GM23338 (cell line): ENCODE measurements at regions not wholly inside any gene's neighbourhood (a gene's known extent, or its start where the extent isn't known, plus 50 kb on each side); places are given as distances from the start of the nearest gene placed in this dataset.

Source experiments
- CREB1 ChIP-seq: fragments of 250-450 bp; sonication (Bioruptor Pico); IDR thresholded peaks from 2 replicates; pipeline ENCODE4 v1.5.0; 2020; ENCODE audit warnings: low read depth, mild to moderate bottlenecking, moderate library complexity
- EZH2 ChIP-seq: fragments of 200-600 bp; sonication (generic); IDR thresholded peaks from one replicate; pipeline ENCODE4 v1.8.0; 2017; ENCODE audit warnings: antibody characterized with exemption, mild to moderate bottlenecking, low read depth; ENCODE audit not compliant: unreplicated experiment
- JUNB ChIP-seq: IDR thresholded peaks from one replicate; pipeline ENCODE4 v1.6.1; 2016; ENCODE audit warnings: antibody characterized with exemption; ENCODE audit not compliant: unreplicated experiment
- POLR2AphosphoS5 ChIP-seq: IDR thresholded peaks from 2 replicates; pipeline ENCODE4 v1.6.1; 2016; ENCODE audit warnings: antibody characterized with exemption, low read depth
- TF ChIP-seq, protein P1 (sequence below), 2 experiments: fragments of 200-600 bp in 1 of 2; sonication (generic) in 1 of 2; conservative IDR thresholded peaks; 2 replicates each; pipeline versions ENCODE4 v1.5.1 to v1.6.1; 2016 to 2017; ENCODE audit warnings: antibody characterized with exemption in 2 of 2, low read depth in 2 of 2, mild to moderate bottlenecking in 2 of 2, moderate library complexity in 1 of 2
- TF ChIP-seq, protein P2 (sequence below): IDR thresholded peaks from one replicate; pipeline ENCODE4 v1.6.1; 2018; ENCODE audit warnings: antibody characterized with exemption; ENCODE audit not compliant: unreplicated experiment

DNA sequence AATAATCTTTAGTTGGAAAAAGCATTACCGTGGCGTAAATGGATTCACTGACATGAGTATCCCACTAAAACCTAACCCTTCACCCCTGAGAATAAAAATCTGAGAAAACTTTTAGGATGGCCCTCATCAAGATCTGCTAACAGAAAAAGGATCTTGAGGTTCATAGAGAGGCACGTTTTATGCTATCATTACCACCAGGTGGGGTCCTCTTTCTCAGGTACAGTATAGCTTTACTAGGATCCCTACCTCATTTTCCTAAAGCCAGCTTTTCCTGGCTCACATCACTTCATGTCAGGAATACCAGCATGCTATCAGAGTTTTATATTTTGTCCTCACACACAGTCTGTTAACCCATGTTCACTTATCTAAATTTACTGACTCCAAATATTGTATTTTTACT lies 173.7 kb downstream of the POM121L12 start:
- TF ChIP-seq JUNB = no peak
- TF ChIP-seq, protein P1, sequence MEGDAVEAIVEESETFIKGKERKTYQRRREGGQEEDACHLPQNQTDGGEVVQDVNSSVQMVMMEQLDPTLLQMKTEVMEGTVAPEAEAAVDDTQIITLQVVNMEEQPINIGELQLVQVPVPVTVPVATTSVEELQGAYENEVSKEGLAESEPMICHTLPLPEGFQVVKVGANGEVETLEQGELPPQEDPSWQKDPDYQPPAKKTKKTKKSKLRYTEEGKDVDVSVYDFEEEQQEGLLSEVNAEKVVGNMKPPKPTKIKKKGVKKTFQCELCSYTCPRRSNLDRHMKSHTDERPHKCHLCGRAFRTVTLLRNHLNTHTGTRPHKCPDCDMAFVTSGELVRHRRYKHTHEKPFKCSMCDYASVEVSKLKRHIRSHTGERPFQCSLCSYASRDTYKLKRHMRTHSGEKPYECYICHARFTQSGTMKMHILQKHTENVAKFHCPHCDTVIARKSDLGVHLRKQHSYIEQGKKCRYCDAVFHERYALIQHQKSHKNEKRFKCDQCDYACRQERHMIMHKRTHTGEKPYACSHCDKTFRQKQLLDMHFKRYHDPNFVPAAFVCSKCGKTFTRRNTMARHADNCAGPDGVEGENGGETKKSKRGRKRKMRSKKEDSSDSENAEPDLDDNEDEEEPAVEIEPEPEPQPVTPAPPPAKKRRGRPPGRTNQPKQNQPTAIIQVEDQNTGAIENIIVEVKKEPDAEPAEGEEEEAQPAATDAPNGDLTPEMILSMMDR (conservative IDR thresholded peaks at IDR 0.05; ENCODE audit: low read depth in 2 of 2) = peak; percentile 53 to 59
- TF ChIP-seq, protein P2, sequence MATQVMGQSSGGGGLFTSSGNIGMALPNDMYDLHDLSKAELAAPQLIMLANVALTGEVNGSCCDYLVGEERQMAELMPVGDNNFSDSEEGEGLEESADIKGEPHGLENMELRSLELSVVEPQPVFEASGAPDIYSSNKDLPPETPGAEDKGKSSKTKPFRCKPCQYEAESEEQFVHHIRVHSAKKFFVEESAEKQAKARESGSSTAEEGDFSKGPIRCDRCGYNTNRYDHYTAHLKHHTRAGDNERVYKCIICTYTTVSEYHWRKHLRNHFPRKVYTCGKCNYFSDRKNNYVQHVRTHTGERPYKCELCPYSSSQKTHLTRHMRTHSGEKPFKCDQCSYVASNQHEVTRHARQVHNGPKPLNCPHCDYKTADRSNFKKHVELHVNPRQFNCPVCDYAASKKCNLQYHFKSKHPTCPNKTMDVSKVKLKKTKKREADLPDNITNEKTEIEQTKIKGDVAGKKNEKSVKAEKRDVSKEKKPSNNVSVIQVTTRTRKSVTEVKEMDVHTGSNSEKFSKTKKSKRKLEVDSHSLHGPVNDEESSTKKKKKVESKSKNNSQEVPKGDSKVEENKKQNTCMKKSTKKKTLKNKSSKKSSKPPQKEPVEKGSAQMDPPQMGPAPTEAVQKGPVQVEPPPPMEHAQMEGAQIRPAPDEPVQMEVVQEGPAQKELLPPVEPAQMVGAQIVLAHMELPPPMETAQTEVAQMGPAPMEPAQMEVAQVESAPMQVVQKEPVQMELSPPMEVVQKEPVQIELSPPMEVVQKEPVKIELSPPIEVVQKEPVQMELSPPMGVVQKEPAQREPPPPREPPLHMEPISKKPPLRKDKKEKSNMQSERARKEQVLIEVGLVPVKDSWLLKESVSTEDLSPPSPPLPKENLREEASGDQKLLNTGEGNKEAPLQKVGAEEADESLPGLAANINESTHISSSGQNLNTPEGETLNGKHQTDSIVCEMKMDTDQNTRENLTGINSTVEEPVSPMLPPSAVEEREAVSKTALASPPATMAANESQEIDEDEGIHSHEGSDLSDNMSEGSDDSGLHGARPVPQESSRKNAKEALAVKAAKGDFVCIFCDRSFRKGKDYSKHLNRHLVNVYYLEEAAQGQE = no peak
- no peak for TF ChIP-seq EZH2
- TF ChIP-seq POLR2AphosphoS5 = no peak
- no peak for TF ChIP-seq CREB1 (CRISPR knock-in tag)
